Loucy (cell line): ENCODE measurements at regions not wholly inside any gene's neighbourhood (a gene's known extent, or its start where the extent isn't known, plus 50 kb on each side); places are given as distances from the start of the nearest gene placed in this dataset.
"Not testable (repeated sequence)": the region's sequence is repeated elsewhere in the genome, so short reads cannot be mapped to it uniquely, and the experiment has no call there.

Experiments used
- CTCF ChIP-seq: fragments of 200-600 bp; sonication (generic); conservative IDR thresholded peaks from 2 replicates; pipeline ENCODE4 v1.5.1; 2014; ENCODE audit warnings: mild to moderate bottlenecking, antibody characterized with exemption, low read length
- EZH2phosphoT487 ChIP-seq: fragments of 200-600 bp; IDR thresholded peaks from 2 replicates; pipeline ENCODE4 v1.6.1; 2018; ENCODE audit warnings: antibody characterized with exemption, mild to moderate bottlenecking, moderate library complexity, borderline replicate concordance

- not testable (repeated sequence) for TF ChIP-seq CTCF, EZH2phosphoT487
Measured at GRCh38 chr7:76936346-76936745, 95.8 kb downstream of the SPDYE17 start.
